Mucosa of descending colon (tissue), 3 donors: ENCODE measurements at regions not wholly inside any gene's neighbourhood (a gene's known extent, or its start where the extent isn't known, plus 50 kb on each side); places are given as distances from the start of the nearest gene placed in this dataset.
A peak's percentile ranks its signal among the peaks of the same experiment; 100 is the strongest.
"Not testable (repeated sequence)": the region's sequence is repeated elsewhere in the genome, so short reads cannot be mapped to it uniquely, and the experiment has no call there.

Source experiments
- ATAC-seq: fragments of 200-7000 bp; cut with Tn5 transposase; one replicate; pipeline ENCODE4 v1.9.1; 2020; ENCODE audit warnings: mild to moderate bottlenecking, moderate library complexity
- DNase-seq, 3 donors: peaks; one replicate each; pipeline ENCODE4 v3.0.0-alpha.2; 2020
- H3K36me3 ChIP-seq: fragments of 200-600 bp; one replicate; pipeline ENCODE4 v1.8.0; 2021; ENCODE audit warnings: low read depth, mild to moderate bottlenecking
- H3K4me1 ChIP-seq: fragments of 200-600 bp; one replicate; pipeline ENCODE4 v1.8.0; 2021; ENCODE audit warnings: low read depth, mild to moderate bottlenecking
- H3K4me3 ChIP-seq: fragments of 200-600 bp; one replicate; pipeline ENCODE4 v1.8.0; 2021; ENCODE audit warnings: mild to moderate bottlenecking
- H3K9me3 ChIP-seq: fragments of 200-600 bp; one replicate; pipeline ENCODE4 v1.8.0; 2021; ENCODE audit warnings: mild to moderate bottlenecking
- intact Hi-C, 2 donors: fragments of 100-400 bp; cut with DNase I in 1 of 2; cut with micrococcal nuclease in 1 of 2; formaldehyde crosslinking; loops; one replicate each; pipeline versions ENCODE4 v1.11.0 to v1.11.1; 2022; cut with DNase I, micrococcal nuclease
- TF ChIP-seq, protein P1 (sequence below): fragments of 200-600 bp; IDR thresholded peaks from one replicate; pipeline ENCODE4 v1.8.0; 2022; ENCODE audit warnings: antibody characterized with exemption, mild to moderate bottlenecking
- donor health status: DM: no; HTN: no; CAD: no; lungs with moderate emphysema.
- donor health status: DM: no; HTN: no; CAD: no.
- donor health status: DM: no; HTN: yes; CAD: no.

DNA sequence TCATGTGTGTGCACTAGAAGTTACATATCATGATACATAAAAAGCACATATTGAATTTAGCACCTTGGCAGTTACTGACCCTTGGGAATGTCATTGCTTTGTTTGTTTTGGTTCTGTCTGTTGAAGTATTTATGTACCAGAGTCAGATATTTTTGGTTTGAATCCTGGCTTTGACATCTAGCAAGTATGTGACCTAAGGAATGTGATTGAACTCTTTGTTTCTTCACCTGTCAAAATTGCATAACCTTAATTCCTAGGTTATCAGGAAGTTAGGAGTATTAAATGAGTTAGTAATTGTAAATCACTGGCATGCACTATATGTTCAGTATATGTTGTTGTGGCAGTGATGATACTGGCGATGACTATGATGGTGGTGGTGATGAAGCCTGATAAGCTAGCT is 1003.5 kb upstream of the NRXN1 start:
- DNase-seq (no peak), ATAC-seq (no peak)
- no peaks in the 10 kb centered on the region for H3K4me1 ChIP-seq
- intact Hi-C loops = no loop called here
- TF ChIP-seq, protein P1, sequence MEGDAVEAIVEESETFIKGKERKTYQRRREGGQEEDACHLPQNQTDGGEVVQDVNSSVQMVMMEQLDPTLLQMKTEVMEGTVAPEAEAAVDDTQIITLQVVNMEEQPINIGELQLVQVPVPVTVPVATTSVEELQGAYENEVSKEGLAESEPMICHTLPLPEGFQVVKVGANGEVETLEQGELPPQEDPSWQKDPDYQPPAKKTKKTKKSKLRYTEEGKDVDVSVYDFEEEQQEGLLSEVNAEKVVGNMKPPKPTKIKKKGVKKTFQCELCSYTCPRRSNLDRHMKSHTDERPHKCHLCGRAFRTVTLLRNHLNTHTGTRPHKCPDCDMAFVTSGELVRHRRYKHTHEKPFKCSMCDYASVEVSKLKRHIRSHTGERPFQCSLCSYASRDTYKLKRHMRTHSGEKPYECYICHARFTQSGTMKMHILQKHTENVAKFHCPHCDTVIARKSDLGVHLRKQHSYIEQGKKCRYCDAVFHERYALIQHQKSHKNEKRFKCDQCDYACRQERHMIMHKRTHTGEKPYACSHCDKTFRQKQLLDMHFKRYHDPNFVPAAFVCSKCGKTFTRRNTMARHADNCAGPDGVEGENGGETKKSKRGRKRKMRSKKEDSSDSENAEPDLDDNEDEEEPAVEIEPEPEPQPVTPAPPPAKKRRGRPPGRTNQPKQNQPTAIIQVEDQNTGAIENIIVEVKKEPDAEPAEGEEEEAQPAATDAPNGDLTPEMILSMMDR = no peak
- no peaks in the 10 kb centered on the region for H3K36me3 ChIP-seq
- no peak overlapping the region for H3K4me3 ChIP-seq
- H3K9me3 ChIP-seq = no peaks in the 10 kb centered on the region

DNA sequence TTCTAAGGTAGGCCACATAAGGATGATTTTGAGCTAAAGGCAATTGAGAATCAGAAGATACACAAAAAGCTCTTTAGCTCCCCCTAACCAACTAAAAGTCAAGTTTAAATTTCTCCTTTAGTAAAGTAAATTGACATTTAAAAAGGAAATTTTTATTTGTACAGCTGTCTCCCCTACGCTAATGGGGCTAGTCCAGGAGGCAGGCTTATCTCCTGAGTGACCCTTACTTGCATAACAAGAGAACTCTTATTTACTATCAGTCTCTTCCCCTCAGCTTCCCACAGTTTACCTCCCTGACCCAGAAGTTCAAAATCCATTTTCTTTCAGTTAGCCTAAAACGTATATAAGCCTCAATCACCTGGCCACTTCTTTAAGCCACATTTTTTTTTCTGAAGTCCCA is 1002.8 kb upstream of the NRXN1 start:
- TF ChIP-seq, protein P1 = no peak
- ATAC-seq (no peak), DNase-seq (no peak)
- intact Hi-C loops = no loop called here
- H3K9me3 ChIP-seq = no peaks in the 10 kb centered on the region
- H3K4me1 ChIP-seq = no peaks in the 10 kb centered on the region
- no peaks in the 10 kb centered on the region for H3K36me3 ChIP-seq
- H3K4me3 ChIP-seq = no peak overlapping the region

DNA sequence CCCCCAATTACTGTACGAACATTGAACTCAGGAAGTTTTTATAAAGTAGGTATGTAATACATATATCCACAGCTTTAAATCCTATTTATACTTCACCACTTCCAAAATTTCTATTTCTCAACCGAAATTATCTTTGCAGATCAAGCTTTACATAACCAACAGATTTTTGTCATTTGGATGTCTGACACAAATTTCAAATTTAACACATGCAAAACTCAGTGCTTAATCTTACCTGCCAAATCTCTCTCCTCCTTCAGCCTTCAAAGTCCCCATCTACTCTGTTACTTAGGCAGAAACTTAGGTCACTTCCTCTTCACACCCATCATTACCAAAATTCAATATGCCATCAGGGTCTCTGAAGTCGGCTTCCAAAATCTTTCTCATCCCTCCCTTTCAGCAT is 990.1 kb upstream of the NRXN1 start:
- intact Hi-C loops = no loop called here
- Histone ChIP-seq H3K4me3 (no peak overlapping the region), H3K9me3 (no peaks in the 10 kb centered on the region), H3K4me1 (no peaks in the 10 kb centered on the region), H3K36me3 (no peaks in the 10 kb centered on the region)
- ATAC-seq = no peak
- DNase-seq = no peak
- TF ChIP-seq, protein P1 = no peak

DNA sequence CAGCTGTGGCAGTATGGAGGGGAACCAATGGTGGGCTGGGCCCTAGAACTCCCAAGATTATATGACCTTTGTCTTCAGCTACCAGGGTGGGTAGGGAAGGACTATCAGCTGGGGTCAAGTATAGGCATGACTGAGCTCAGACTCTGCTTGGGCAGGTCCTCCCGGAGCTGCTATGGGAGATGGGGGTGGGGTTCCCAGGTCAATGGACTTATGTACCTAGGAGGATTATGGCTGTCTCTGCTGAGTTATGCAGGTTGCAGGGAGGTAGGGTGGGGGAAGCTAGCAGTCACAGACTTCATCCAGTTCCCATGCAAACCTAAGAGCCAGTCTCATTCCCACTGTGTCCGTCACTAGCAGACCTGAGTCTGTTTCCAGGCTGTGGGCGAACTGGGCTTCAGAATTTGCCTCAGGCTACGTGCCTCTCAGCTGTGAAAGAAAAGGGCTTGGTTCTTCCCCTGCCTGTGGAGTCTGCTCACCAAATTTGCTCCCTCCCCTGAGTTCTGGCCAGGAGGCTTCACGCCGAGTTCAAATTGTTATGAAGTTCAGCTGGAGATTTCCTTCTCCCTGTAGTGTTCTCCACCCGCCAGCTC is 985.8 kb upstream of the NRXN1 start:
- Histone ChIP-seq H3K36me3 (no peaks in the 10 kb centered on the region), H3K4me1 (no peaks in the 10 kb centered on the region), H3K4me3 (no peak overlapping the region), H3K9me3 (no peaks in the 10 kb centered on the region)
- intact Hi-C loops = no loop called here
- ATAC-seq (no peak), DNase-seq (no peak)
- TF ChIP-seq, protein P1 = no peak

DNA sequence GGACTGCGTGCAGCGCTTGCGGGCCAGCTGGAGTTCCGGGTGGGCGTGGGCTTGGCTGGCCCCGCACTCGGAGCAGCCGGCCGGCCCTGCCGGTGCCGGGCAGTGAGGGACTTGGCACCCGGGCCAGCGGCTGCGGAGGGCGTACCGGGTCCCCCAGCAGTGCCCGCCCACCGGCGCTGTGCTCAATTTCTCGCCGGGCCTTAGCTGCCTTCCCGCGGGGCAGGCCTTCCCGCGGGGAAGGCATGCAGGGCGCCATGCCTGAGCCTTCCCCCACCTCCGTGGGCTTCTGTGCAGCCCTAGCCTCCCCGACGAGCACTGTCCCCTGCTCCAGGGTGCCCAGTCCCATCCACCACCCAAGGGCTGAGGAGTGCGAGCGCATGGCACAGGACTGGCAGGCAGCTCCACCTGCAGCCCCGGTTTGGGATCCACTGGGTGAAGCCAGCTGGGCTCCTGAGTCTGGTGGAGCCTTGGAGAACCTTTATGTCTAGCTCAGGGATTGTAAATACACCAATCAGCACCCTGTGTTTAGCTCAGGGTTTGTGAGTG is 975.0 kb upstream of the NRXN1 start:
- ATAC-seq, H3K36me3 ChIP-seq, intact Hi-C loops, H3K4me1 ChIP-seq, H3K9me3 ChIP-seq, H3K4me3 ChIP-seq: not testable (repeated sequence)
- peak in 1 of 3 donors; percentile 27 for DNase-seq

DNA sequence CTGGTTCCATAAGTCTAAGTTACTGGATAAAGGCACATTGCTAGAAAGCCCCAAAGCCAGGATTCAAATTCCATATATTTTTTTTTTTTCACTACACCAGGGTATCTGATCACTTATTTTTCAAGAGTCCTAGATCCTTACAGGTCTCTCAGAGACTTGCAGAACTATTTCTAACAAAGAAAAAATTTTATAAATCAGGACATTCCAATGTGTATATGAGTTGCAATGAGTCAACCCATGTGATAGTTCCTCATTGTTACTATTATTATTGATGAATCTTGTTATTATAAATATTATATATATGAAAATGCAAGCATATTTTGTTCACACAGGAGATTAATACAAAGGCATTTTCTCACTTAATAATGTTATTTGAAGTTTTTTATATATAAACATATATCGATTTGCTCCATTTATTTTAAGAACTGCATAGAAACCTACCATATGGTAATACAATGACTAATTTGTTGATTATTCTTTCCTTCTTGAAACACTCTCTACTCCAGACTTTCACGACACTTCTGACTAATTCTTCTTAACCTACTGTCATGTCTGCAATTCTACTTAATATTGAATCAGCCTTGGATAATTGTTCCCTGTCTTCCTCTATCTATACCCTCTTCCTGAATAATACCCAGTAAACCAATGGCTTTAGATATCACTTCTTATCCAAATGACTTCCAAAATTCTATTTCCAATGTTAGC is 968.4 kb upstream of the NRXN1 start:
- Histone ChIP-seq H3K9me3 (no peaks in the 10 kb centered on the region), H3K4me3 (no peak overlapping the region), H3K4me1 (no peaks in the 10 kb centered on the region), H3K36me3 (no peaks in the 10 kb centered on the region)
- DNase-seq = no peak
- TF ChIP-seq, protein P1 = no peak
- no peak for ATAC-seq
- intact Hi-C loops = no loop called here
